ENCODE measurements at regions not wholly inside any gene's neighbourhood (a gene's known extent, or its start where the extent isn't known, plus 50 kb on each side); places are given as distances from the start of the nearest gene placed in this dataset.

GRCh38 chr2:103361712-103362111 lies 599.9 kb downstream of the TMEM182 start:
- H3K4me3 ChIP-seq (ENCODE audit: low read depth, low read length), result no peak overlapping the region
- in situ Hi-C loops (cut with HindIII; ENCODE audit: low sequenced_read_pairs), result no loop called here

GRCh38 chr2:103363639-103364038 lies 601.8 kb downstream of the TMEM182 start:
- no peak overlapping the region for H3K4me3 ChIP-seq (ENCODE audit: low read depth, low read length)
- DNase-seq (ENCODE audit: low read depth), result no peak
- in situ Hi-C loops (cut with HindIII; ENCODE audit: low sequenced_read_pairs), result no loop called here
- TF ChIP-seq, protein P1, sequence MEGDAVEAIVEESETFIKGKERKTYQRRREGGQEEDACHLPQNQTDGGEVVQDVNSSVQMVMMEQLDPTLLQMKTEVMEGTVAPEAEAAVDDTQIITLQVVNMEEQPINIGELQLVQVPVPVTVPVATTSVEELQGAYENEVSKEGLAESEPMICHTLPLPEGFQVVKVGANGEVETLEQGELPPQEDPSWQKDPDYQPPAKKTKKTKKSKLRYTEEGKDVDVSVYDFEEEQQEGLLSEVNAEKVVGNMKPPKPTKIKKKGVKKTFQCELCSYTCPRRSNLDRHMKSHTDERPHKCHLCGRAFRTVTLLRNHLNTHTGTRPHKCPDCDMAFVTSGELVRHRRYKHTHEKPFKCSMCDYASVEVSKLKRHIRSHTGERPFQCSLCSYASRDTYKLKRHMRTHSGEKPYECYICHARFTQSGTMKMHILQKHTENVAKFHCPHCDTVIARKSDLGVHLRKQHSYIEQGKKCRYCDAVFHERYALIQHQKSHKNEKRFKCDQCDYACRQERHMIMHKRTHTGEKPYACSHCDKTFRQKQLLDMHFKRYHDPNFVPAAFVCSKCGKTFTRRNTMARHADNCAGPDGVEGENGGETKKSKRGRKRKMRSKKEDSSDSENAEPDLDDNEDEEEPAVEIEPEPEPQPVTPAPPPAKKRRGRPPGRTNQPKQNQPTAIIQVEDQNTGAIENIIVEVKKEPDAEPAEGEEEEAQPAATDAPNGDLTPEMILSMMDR (IDR thresholded peaks at IDR 0.05; ENCODE audit: low read depth, low read length, missing control alignments), result no peak

More at GRCh38 chr2:103361712-103362111, 599.9 kb downstream of the TMEM182 start:
- DNase-seq (ENCODE audit: low read depth), result no peak
- TF ChIP-seq, protein P1 (IDR thresholded peaks at IDR 0.05; ENCODE audit: low read depth, low read length, missing control alignments), result no peak

DNA sequence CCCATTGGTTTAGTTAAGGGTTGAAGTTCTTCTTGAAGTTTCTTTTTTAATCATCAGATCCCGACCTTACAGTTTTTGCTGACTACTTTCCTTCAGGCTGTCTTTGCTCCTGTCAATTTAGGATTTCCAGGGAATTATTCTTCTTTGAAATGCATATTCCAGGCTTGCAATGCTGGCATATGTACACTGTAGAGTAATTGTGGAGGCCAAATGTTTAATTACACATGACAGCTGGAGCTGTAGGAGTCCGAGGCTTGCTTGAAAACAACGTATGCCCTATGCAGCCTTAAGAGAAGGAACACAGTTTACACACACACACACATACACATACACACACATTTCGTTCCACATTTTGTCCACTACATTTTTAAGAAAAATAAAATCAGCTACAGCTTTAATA lies 602.3 kb downstream of the TMEM182 start:
- H3K4me3 ChIP-seq (ENCODE audit: low read depth, low read length), result no peak overlapping the region
- in situ Hi-C loops (cut with HindIII; ENCODE audit: low sequenced_read_pairs), result no loop called here
- no peak for DNase-seq (ENCODE audit: low read depth)
- TF ChIP-seq, protein P1 (IDR thresholded peaks at IDR 0.05; ENCODE audit: low read depth, low read length, missing control alignments), result no peak

DNA sequence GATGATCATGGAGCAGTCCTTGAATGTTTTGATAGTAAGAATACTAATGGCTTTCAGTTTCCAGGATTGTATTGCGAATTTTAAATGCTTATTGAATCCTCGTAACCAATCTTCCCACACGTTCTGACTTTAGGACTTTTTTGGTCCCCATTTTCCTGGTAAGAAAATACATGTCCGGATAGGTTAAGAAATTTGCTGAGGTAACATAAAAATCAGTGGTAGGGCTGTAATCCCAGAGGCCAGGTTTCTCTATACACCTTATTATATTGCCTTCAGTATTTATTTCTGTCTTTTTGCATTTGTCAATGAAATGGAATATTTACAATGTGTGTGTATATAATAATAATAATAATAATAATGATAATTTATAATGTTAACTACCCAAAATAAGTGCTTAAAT lies 603.2 kb downstream of the TMEM182 start:
- in situ Hi-C loops (cut with HindIII; ENCODE audit: low sequenced_read_pairs), result no loop called here
- DNase-seq (ENCODE audit: low read depth), result no peak
- TF ChIP-seq, protein P1 (IDR thresholded peaks at IDR 0.05; ENCODE audit: low read depth, low read length, missing control alignments), result no peak
- H3K4me3 ChIP-seq (ENCODE audit: low read depth, low read length), result no peak overlapping the region

- TF ChIP-seq, protein P1 (IDR thresholded peaks at IDR 0.05; ENCODE audit: low read depth, low read length, missing control alignments), result no peak
- DNase-seq (ENCODE audit: low read depth), result no peak
- in situ Hi-C loops (cut with HindIII; ENCODE audit: low sequenced_read_pairs), result no loop called here
- no peak overlapping the region for H3K4me3 ChIP-seq (ENCODE audit: low read depth, low read length)
Observed at GRCh38 chr2:103367877-103368276, 606.0 kb downstream of the TMEM182 start.

- TF ChIP-seq, protein P1 (IDR thresholded peaks at IDR 0.05; ENCODE audit: low read depth, low read length, missing control alignments), result no peak
- no peak for DNase-seq (ENCODE audit: low read depth)
- in situ Hi-C loops (cut with HindIII; ENCODE audit: low sequenced_read_pairs), result no loop called here
- H3K4me3 ChIP-seq (ENCODE audit: low read depth, low read length), result no peak overlapping the region
Observed at GRCh38 chr2:103383541-103383940, 621.7 kb downstream of the TMEM182 start.

DNA sequence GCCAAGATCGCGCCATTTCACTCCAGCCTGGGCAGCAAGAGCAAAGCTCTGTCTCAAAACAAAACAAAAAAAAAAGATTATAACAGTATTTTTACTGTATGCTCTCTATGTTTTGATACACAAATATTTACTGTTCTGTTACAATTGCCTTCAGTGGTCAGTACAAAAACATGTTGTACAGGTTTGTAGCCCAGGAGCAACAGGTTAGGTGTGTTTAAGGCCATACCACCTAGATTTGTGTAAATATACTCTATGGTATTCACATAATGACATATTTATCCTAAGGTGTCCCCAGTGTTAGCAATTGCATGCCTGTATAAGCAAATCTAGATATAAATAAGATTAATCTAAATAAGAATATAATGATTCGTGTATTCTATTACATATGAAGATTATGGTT lies 625.0 kb downstream of the TMEM182 start:
- DNase-seq (ENCODE audit: low read depth), result no peak
- no peak overlapping the region for H3K4me3 ChIP-seq (ENCODE audit: low read depth, low read length)
- in situ Hi-C loops (cut with HindIII; ENCODE audit: low sequenced_read_pairs), result no loop called here
- TF ChIP-seq, protein P1 (IDR thresholded peaks at IDR 0.05; ENCODE audit: low read depth, low read length, missing control alignments), result no peak
